SK-N-DZ (cell line): ENCODE measurements at regions not wholly inside any gene's neighbourhood (a gene's known extent, or its start where the extent isn't known, plus 50 kb on each side); places are given as distances from the start of the nearest gene placed in this dataset.
"Not testable (repeated sequence)": the region's sequence is repeated elsewhere in the genome, so short reads cannot be mapped to it uniquely, and the experiment has no call there.

ENCODE experiments used
- DNase-seq: peaks from one replicate; pipeline ENCODE4 v3.0.0-alpha.2; 2015; ENCODE audit warnings: low spot score
- small RNA-seq, 2 experiments: library from RNA; depleted of rRNA; stranded (forward); fragments of <200 nt; gene quantifications; one replicate each; pipeline ENCODE3, GENCODE V24; 2014

- DNase-seq: no peak
Observed at GRCh38 chr17:20938988-20939615, 103.7 kb downstream of the USP22 start.

GRCh38 chr17:20941872-20942271 is 100.9 kb downstream of the USP22 start:
- DNase-seq: no peak

- peak; percentile 18 for DNase-seq
Observed at GRCh38 chr17:20944014-20944865, 98.6 kb downstream of the USP22 start.

- DNase-seq: not testable (repeated sequence)
Observed at GRCh38 chr17:20947708-20948107, 95.1 kb downstream of the USP22 start.

GRCh38 chr17:20948984-20949777 is 93.6 kb downstream of the USP22 start:
- DNase-seq: no peak

Small RNA genes in the stretch of these regions (small RNA-seq; reads per million reads assigned to genes)
- gene AC087499.6 (0 reads per million in 2 experiments), gene RNU6-1178P (0 reads per million in 2 experiments)
